Femur (tissue), 1 donor: ENCODE measurements at regions not wholly inside any gene's neighbourhood (a gene's known extent, or its start where the extent isn't known, plus 50 kb on each side); places are given as distances from the start of the nearest gene placed in this dataset.

ENCODE experiments used
- DNase-seq: peaks from one replicate; pipeline ENCODE4 v3.0.0-alpha.2; 2017

GRCh38 chr15:81475471-81475870 lies 101.5 kb upstream of the TMC3 start:
- DNase-seq = no peak

DNA sequence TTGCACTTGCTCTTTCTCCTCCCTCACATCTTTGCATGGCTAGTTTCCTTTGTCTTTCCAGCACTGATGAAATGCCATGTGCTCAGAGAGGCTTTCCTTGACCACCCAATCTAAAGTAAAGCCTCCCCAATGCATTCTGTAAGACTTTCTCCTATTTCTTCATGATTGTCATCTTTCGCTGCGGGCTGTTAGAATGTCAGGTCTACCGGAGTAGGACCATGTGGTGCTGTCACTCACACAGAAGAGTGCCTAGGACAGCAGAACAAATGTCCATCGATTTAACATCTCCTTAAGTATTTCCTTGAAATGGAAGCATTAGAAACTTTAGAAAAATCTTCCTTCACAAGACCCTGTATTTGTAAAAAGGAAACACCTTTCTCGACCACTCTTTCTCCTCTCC lies 99.9 kb upstream of the TMC3 start:
- no peak for DNase-seq

GRCh38 chr15:81473177-81473576 lies 99.2 kb upstream of the TMC3 start:
- DNase-seq = no peak

DNA sequence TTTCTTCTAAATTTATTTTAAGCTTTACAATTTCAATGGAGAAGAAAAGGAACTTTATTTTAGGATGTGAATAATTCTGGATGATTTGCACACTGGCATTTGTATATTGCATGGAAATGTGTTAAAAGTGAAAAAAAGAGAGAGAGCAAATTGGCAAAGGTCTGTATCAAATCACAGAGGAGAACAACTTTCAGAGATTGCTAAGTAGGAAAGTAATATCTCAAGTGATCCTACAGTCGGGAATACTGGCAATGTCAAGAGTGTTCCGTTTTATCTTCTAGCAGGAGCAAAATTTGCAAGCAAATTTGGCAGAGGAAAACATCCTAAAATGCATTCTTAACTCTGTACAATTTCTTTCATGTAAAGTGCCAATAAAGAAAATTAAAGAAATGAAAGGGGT lies 97.1 kb upstream of the TMC3 start:
- DNase-seq = no peak

DNA sequence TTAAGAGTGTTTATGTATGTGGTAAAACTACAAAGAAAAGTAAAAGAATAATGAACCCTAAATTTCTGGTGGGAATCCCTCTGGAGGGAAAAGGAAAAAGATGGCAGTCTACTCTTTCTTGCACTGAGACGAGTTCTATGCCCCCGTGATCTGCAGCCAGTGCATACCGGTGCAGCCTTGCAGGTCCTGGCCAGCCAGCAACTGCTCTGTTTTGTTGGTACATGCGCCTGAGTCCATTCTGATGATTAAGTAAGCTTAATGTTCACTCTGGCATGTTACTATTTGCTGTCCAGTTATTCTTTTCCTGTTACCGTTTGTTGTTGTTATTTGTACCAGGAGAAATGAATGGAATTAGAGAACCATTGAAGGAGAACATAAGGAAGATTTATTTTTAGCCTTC lies 95.1 kb upstream of the TMC3 start:
- DNase-seq = no peak

DNA sequence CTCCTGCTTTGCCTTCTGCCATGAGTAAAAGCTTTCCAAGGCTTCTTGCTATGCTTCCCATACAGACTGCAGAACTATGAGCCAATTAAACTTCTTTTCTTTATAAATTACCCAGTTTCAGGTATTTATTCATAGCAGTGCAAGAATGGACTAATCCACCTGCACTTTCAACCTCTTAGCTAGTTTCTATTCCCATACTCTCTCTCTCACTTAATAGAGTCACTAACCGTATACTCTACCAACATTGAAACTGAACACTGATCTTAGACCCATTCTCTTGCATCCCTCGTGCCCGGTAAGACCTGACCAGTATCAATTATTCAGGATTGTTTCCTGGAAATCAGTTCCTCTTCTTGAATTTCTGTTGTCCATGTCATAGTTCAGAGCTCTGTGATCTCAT lies 92.7 kb upstream of the TMC3 start:
- no peak for DNase-seq

- no peak for DNase-seq
Measured at GRCh38 chr15:81454024-81454423, 80.0 kb upstream of the TMC3 start.

DNA sequence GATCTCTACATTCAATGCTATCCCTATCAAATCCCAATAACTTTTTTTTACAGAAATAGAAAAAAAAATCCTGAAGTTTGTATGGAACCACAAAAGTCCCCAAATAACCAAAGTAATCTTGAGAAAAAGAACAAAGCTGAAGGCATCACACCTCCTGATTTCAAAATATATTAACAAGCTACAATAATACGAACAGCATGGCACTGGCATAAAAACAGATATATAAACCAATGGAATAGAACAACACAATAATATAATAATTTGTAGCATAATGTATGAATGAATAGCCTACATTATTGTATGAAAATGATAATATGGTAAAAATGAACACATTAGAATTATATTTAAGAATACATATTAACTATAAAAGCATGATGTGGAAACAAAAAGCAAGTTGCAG lies 76.7 kb upstream of the TMC3 start:
- no peak for DNase-seq

GRCh38 chr15:81449836-81450474 lies 75.9 kb upstream of the TMC3 start:
- DNase-seq = no peak

DNA sequence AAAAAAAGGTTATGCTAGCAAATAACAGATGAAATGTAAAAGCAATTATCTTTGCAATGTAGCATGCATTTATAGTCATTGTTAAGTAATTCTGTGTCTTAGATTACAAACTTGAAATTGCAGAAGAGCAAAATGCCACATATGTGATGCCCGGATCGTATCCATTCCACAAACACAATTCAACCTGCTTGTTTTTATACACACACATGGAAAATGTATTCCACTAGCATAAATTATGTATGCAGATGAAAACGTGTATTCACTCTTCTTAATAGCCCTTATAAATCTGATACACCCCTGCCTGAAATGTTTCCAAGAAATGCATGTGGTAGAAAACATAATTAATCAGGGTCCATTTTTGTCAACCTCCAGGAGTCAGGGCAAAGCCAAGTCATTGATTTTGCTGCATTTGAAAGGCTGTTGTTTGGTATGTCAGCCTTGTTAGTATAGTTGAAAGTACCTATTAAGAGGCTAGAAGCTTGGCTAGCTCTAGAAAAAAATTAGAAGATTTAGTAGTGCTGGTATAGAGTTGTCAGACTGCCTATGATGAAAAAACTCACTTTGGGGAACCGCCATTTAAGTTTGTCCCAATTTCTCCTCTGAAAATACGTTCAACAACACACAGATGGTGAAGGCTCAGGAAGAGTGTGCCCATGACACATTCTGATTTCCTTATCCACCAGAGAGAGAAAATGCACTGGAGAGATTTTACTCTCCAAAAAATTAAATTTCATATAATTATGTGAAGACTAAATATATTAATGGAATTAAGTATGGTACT lies 69.2 kb upstream of the TMC3 start:
- DNase-seq = no peak

- DNase-seq = no peak
Measured at GRCh38 chr15:81442454-81442853, 68.4 kb upstream of the TMC3 start.

- no peak for DNase-seq
Measured at GRCh38 chr15:81434851-81435250, 60.8 kb upstream of the TMC3 start.

DNA sequence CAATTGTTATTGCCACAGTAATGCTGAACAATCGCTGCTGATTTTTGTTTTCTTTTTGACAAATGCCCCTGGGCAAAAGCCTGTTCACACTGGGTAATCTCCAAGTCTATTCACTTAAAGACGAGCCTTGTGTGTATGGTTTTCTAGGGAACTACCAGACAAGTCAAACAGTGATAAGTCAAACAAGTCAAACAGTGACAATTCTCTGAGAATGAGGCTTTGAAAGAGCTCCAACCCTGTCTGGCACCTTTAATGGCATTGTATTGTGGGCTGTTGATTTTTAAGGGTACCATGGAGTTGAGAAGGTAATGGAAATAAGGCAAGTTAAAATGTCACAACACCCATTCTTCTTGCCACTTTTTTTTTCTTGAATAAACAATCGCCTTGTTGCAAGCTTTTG lies 59.4 kb upstream of the TMC3 start:
- DNase-seq = no peak

GRCh38 chr15:81432179-81432578 lies 58.2 kb upstream of the TMC3 start:
- DNase-seq = no peak

GRCh38 chr15:81427176-81427575 lies 53.2 kb upstream of the TMC3 start:
- no peak for DNase-seq

GRCh38 chr15:81425905-81426304 lies 51.9 kb upstream of the TMC3 start:
- no peak for DNase-seq
